PC-3 (cell line): ENCODE measurements at regions not wholly inside any gene's neighbourhood (a gene's known extent, or its start where the extent isn't known, plus 50 kb on each side); places are given as distances from the start of the nearest gene placed in this dataset.

ENCODE experiments used
- ATAC-seq: fragments of 200-7000 bp; cut with Tn5 transposase; 2 replicates; pipeline ENCODE4 v1.9.1; 2020; ENCODE audit warnings: mild to moderate bottlenecking, moderate library complexity
- BruUV-seq: library from RNA; stranded (reverse); fragments of 400-500 nt; replicated peaks from 2 replicates; lab custom pipeline; 2021; lab: Mats Ljungman, UMichigan
- CTCF ChIA-PET: fragments of 300-600 bp; sonication (Branson Sonifier 250); formaldehyde crosslinking; loops from one replicate; lab custom pipeline; 2022; ENCODE audit warnings: antibody characterized with exemption; lab: Charles Lee
- POLR2A ChIA-PET: fragments of 300-600 bp; sonication (Branson Sonifier 250); formaldehyde crosslinking; loops from one replicate; lab custom pipeline; 2022; ENCODE audit warnings: antibody characterized with exemption; ENCODE audit not compliant: unreplicated experiment; lab: Charles Lee
- DNase-seq: peaks from one replicate; pipeline ENCODE4 v3.0.0-alpha.2; 2015
- H2AFZ ChIP-seq: fragments of 300-600 bp; sonication (generic); 2 replicates; pipeline ENCODE4 v1.6.0; 2016; ENCODE audit warnings: antibody characterized with exemption, low read length
- H3F3A ChIP-seq: fragments of 300-600 bp; sonication (generic); one replicate; pipeline ENCODE4 v1.6.0; 2017; ENCODE audit warnings: antibody characterized with exemption, low read length, control low read depth, mild to moderate bottlenecking; ENCODE audit not compliant: unreplicated experiment
- H3K27ac ChIP-seq: fragments of 300-600 bp; sonication (generic); 2 replicates; pipeline ENCODE4 v1.5.1; 2016; ENCODE audit warnings: mild to moderate bottlenecking, low read length
- H3K27me3 ChIP-seq: fragments of 300-600 bp; sonication (generic); 2 replicates; pipeline ENCODE4 v1.6.1; 2016; ENCODE audit warnings: low read length, mixed read lengths
- H3K36me3 ChIP-seq: fragments of 300-600 bp; sonication (generic); 2 replicates; pipeline ENCODE4 v1.6.1; 2016; ENCODE audit warnings: low read depth, mixed run types, low read length, mixed read lengths
- H3K4me1 ChIP-seq: fragments of 300-600 bp; sonication (generic); 2 replicates; pipeline ENCODE4 v1.5.1; 2016; ENCODE audit warnings: low read length; ENCODE audit not compliant: insufficient read depth
- H3K4me2 ChIP-seq: fragments of 300-600 bp; sonication (generic); 2 replicates; pipeline ENCODE4 v1.6.0; 2016; ENCODE audit warnings: low read length
- H3K4me3 ChIP-seq: fragments of 300-600 bp; sonication (generic); 2 replicates; pipeline ENCODE4 v1.5.1; 2016; ENCODE audit warnings: mild to moderate bottlenecking, low read length, mixed read lengths
- H3K79me2 ChIP-seq: fragments of 300-600 bp; sonication (generic); 2 replicates; pipeline ENCODE4 v1.6.1; 2017; ENCODE audit warnings: low read length, mixed read lengths
- H3K9ac ChIP-seq: fragments of 300-600 bp; sonication (generic); 2 replicates; pipeline ENCODE4 v1.6.0; 2016; ENCODE audit warnings: mild to moderate bottlenecking, low read length
- H3K9me2 ChIP-seq: fragments of 300-600 bp; sonication (generic); replicated peaks from 2 replicates; pipeline ENCODE4 v1.6.1; 2016; ENCODE audit warnings: mixed run types, low read length, mixed read lengths
- H3K9me3 ChIP-seq: fragments of 300-600 bp; sonication (generic); 2 replicates; pipeline ENCODE4 v1.6.1; 2016; ENCODE audit warnings: low read length, mixed read lengths
- H4K20me1 ChIP-seq: fragments of 300-600 bp; sonication (generic); 2 replicates; pipeline ENCODE4 v1.6.1; 2016; ENCODE audit warnings: low read length, mixed read lengths
- CTCF ChIP-seq: fragments of 300-600 bp; sonication (generic); conservative IDR thresholded peaks from 2 replicates; pipeline ENCODE4 v1.5.1; 2017; ENCODE audit warnings: antibody characterized with exemption, low read depth, mild to moderate bottlenecking, low read length
- EZH2 ChIP-seq: fragments of 300-600 bp; sonication (generic); IDR thresholded peaks from one replicate; pipeline ENCODE4 v1.6.1; 2017; ENCODE audit warnings: antibody characterized with exemption, mild to moderate bottlenecking, low read length; ENCODE audit not compliant: unreplicated experiment
- EZH2phosphoT487 ChIP-seq: fragments of 300-600 bp; sonication (generic); IDR thresholded peaks from 2 replicates; pipeline ENCODE4 v1.6.1; 2018; ENCODE audit warnings: mild to moderate bottlenecking, antibody characterized with exemption, low read length, borderline replicate concordance
- intact Hi-C: fragments of 100-400 bp; cut with micrococcal nuclease; formaldehyde crosslinking; loops from 2 replicates; pipeline ENCODE4 v1.9.0; 2023

- BruUV-seq = no TSS peak
- CTCF ChIA-PET = no interaction called here
These were observed 93.1 kb upstream of the HABP2 start for GRCh38 chr10:113459626-113460280.

GRCh38 chr10:113463083-113463482, 89.8 kb upstream of the HABP2 start:
- no peaks in the 10 kb centered on the region for H3K4me1 ChIP-seq
- H3K9ac ChIP-seq = no peak overlapping the region
- no peaks in the 10 kb centered on the region for H3K9me3 ChIP-seq
- no peak for TF ChIP-seq EZH2
- no peak for TF ChIP-seq CTCF
- TF ChIP-seq EZH2phosphoT487 = no peak
- H3K4me2 ChIP-seq = no peak overlapping the region
- no peak for DNase-seq
- CTCF ChIA-PET = no interaction called here
- ATAC-seq = no peak
- no peak overlapping the region for H2AFZ ChIP-seq
- POLR2A ChIA-PET = no interaction called here
- no peaks in the 10 kb centered on the region for H3K79me2 ChIP-seq
- no peaks in the 10 kb centered on the region for H4K20me1 ChIP-seq
- H3K36me3 ChIP-seq = no peaks in the 10 kb centered on the region
- intact Hi-C loops = no loop called here
- BruUV-seq = no TSS peak
- H3F3A ChIP-seq = no peaks in the 10 kb centered on the region
- no peaks in the 10 kb centered on the region for H3K9me2 ChIP-seq
- H3K27me3 ChIP-seq = no peaks in the 10 kb centered on the region; the same call in 1 of the 2 replicates
- H3K4me3 ChIP-seq = no peak overlapping the region
- H3K27ac ChIP-seq = no peak overlapping the region

More at GRCh38 chr10:113459626-113460280, 93.1 kb upstream of the HABP2 start:
- H3K27ac ChIP-seq = no peak overlapping the region
- H3K36me3 ChIP-seq = no peaks in the 10 kb centered on the region
- intact Hi-C loops = no loop called here
- no peak overlapping the region for H3K9ac ChIP-seq
- DNase-seq (no peak), ATAC-seq (no peak)
- H3K9me3 ChIP-seq = no peaks in the 10 kb centered on the region
- no peak overlapping the region for H2AFZ ChIP-seq
- no peaks in the 10 kb centered on the region for H3K79me2 ChIP-seq
- POLR2A ChIA-PET = no interaction called here
- no peaks in the 10 kb centered on the region for H3K4me1 ChIP-seq
- no peaks in the 10 kb centered on the region for H4K20me1 ChIP-seq
- H3K4me2 ChIP-seq = no peak overlapping the region
- no peaks in the 10 kb centered on the region; the same call in 1 of the 2 replicates for H3K27me3 ChIP-seq
- H3K4me3 ChIP-seq = no peak overlapping the region
- H3K9me2 ChIP-seq = no peaks in the 10 kb centered on the region
- no peaks in the 10 kb centered on the region for H3F3A ChIP-seq
- TF ChIP-seq EZH2phosphoT487 (no peak), CTCF (no peak), EZH2 (no peak)

- Histone ChIP-seq H3F3A (no peaks in the 10 kb centered on the region), H3K9me3 (no peaks in the 10 kb centered on the region), H2AFZ (no peak overlapping the region), H3K27me3 (no peaks in the 10 kb centered on the region; the same call in 1 of the 2 replicates), H3K9me2 (no peaks in the 10 kb centered on the region), H3K27ac (no peak overlapping the region), H3K4me1 (no peaks in the 10 kb centered on the region), H4K20me1 (no peaks in the 10 kb centered on the region), H3K9ac (no peak overlapping the region), H3K4me2 (no peak overlapping the region), H3K4me3 (no peak overlapping the region), H3K79me2 (no peaks in the 10 kb centered on the region), H3K36me3 (no peaks in the 10 kb centered on the region)
- ATAC-seq = no peak
- TF ChIP-seq EZH2phosphoT487 = no peak
- no peak for TF ChIP-seq EZH2
- TF ChIP-seq CTCF = no peak
- BruUV-seq = no TSS peak
- POLR2A ChIA-PET = no interaction called here
- no peak for DNase-seq
- CTCF ChIA-PET = no interaction called here
- intact Hi-C loops = no loop called here
These were observed 89.1 kb upstream of the HABP2 start for GRCh38 chr10:113463777-113464176.
